HEK293 (cell line): ENCODE measurements at regions not wholly inside any gene's neighbourhood (a gene's known extent, or its start where the extent isn't known, plus 50 kb on each side); places are given as distances from the start of the nearest gene placed in this dataset.

Experiments
- CTCF ChIA-PET: fragments of 350-600 bp; formaldehyde crosslinking; extraction: SDS; loops from one replicate; lab custom pipeline; 2021; ENCODE audit warnings: antibody characterized with exemption; lab: Yijun Ruan, JAX
- POLR2A ChIA-PET: fragments of 300-600 bp; formaldehyde crosslinking; extraction: SDS; loops from one replicate; lab custom pipeline; 2020; ENCODE audit warnings: antibody characterized with exemption, inconsistent platforms; lab: Yijun Ruan, JAX
- H3K27ac ChIP-seq: fragments of 200-500 bp; sonication (Bioruptor generic); 2 replicates; pipeline ENCODE4 v1.5.1; 2014; ENCODE audit warnings: low read depth, low read length, control low read depth, inconsistent platforms; ENCODE audit errors: extremely low read depth
- H3K36me3 ChIP-seq, 2 experiments: fragments of 200-500 bp in 1 of 2; sonication (Bioruptor generic) in 1 of 2; 1 replicate in 1 of 2; 2 replicates in 1 of 2; pipeline ENCODE4 v1.5.1; 2014 to 2017; ENCODE audit warnings: inconsistent platforms in 2 of 2, low read length in 2 of 2; ENCODE audit not compliant: control insufficient read depth in 2 of 2, insufficient read depth in 1 of 2
- H3K4me1 ChIP-seq: fragments of 200-500 bp; sonication (Bioruptor generic); 2 replicates; pipeline ENCODE4 v1.5.1; 2014; ENCODE audit warnings: mild to moderate bottlenecking, low read length, inconsistent platforms; ENCODE audit not compliant: control insufficient read depth, insufficient read depth
- H3K4me3 ChIP-seq: 2 replicates; pipeline ENCODE4 v1.5.1; 2011; ENCODE audit warnings: low read depth, mild to moderate bottlenecking, control low read depth, low read length, moderate library complexity
- H3K9me3 ChIP-seq: fragments of 200-500 bp; sonication (Bioruptor generic); 2 replicates; pipeline ENCODE4 v1.5.1; 2014; ENCODE audit warnings: low read depth, low read length, inconsistent platforms; ENCODE audit not compliant: control insufficient read depth, insufficient read depth
- FEZF1 ChIP-seq: fragments of 450-650 bp; formaldehyde crosslinking; IDR thresholded peaks from 2 replicates; pipeline ENCODE4 v1.5.1; 2016; ENCODE audit warnings: missing biosample characterization, missing genetic modification characterization
- KLF9 ChIP-seq: fragments of 450-650 bp; formaldehyde crosslinking; IDR thresholded peaks from 2 replicates; pipeline ENCODE4 v1.5.1; 2016; ENCODE audit warnings: missing biosample characterization, missing genetic modification characterization, low read depth
- TRIM28 ChIP-seq: IDR thresholded peaks from 2 replicates; pipeline ENCODE4 v1.6.1; 2011; ENCODE audit warnings: low read length, control low read depth, borderline replicate concordance
- ZNF175 ChIP-seq: fragments of 450-650 bp; formaldehyde crosslinking; IDR thresholded peaks from 2 replicates; pipeline ENCODE4 v1.5.1; 2016; ENCODE audit warnings: missing biosample characterization, missing genetic modification characterization
- ZNF311 ChIP-seq: fragments of 450-650 bp; formaldehyde crosslinking; IDR thresholded peaks from 2 replicates; pipeline ENCODE4 v1.5.1; 2017; ENCODE audit warnings: missing biosample characterization, missing genetic modification characterization, borderline replicate concordance
- ZNF37A ChIP-seq: fragments of 450-650 bp; IDR thresholded peaks from 2 replicates; pipeline ENCODE4 v1.5.1; 2018; ENCODE audit warnings: missing biosample characterization, missing genetic modification characterization
- ZNF394 ChIP-seq: fragments of 450-650 bp; formaldehyde crosslinking; IDR thresholded peaks from 2 replicates; pipeline ENCODE4 v1.5.1; 2016; ENCODE audit warnings: missing biosample characterization, missing genetic modification characterization, mild to moderate bottlenecking, moderate library complexity, borderline replicate concordance
- ZSCAN16 ChIP-seq: fragments of 450-650 bp; formaldehyde crosslinking; IDR thresholded peaks from 2 replicates; pipeline ENCODE4 v1.5.1; 2016; ENCODE audit warnings: missing biosample characterization, missing genetic modification characterization
- ZSCAN30 ChIP-seq: fragments of 450-650 bp; IDR thresholded peaks from 2 replicates; pipeline ENCODE4 v1.5.1; 2018; ENCODE audit warnings: missing biosample characterization, mild to moderate bottlenecking, missing genetic modification characterization, moderate library complexity
- TF ChIP-seq, protein P1 (sequence below): fragments of 450-650 bp; formaldehyde crosslinking; IDR thresholded peaks from 2 replicates; pipeline ENCODE4 v1.5.1; 2016; ENCODE audit warnings: missing biosample characterization, missing genetic modification characterization
- TF ChIP-seq, protein P2 (sequence below): fragments of 450-650 bp; formaldehyde crosslinking; conservative IDR thresholded peaks from 2 replicates; pipeline ENCODE4 v1.5.1; 2016; ENCODE audit warnings: low read depth, missing biosample characterization, missing genetic modification characterization
- TF ChIP-seq, protein P3 (sequence below): fragments of 450-650 bp; formaldehyde crosslinking; IDR thresholded peaks from 2 replicates; pipeline ENCODE4 v1.5.1; 2016; ENCODE audit warnings: missing biosample characterization, missing genetic modification characterization

DNA sequence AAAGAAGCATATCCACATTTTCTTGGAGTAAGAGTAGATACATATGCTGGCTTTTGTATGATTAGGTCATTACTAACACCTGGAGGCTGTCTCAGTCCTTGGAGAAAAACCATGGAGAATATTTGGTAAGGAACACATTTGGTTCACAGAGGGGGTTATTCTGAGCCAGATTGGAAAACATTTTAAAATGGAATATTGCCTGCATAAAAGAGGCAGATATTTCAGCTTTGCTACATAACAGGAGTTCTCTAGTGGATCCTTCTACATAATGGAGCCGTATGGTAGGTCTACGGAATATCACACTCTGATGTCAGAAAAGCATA, 415.1 kb downstream of the ADGRL2 start (continued):
- TF ChIP-seq, protein P1, sequence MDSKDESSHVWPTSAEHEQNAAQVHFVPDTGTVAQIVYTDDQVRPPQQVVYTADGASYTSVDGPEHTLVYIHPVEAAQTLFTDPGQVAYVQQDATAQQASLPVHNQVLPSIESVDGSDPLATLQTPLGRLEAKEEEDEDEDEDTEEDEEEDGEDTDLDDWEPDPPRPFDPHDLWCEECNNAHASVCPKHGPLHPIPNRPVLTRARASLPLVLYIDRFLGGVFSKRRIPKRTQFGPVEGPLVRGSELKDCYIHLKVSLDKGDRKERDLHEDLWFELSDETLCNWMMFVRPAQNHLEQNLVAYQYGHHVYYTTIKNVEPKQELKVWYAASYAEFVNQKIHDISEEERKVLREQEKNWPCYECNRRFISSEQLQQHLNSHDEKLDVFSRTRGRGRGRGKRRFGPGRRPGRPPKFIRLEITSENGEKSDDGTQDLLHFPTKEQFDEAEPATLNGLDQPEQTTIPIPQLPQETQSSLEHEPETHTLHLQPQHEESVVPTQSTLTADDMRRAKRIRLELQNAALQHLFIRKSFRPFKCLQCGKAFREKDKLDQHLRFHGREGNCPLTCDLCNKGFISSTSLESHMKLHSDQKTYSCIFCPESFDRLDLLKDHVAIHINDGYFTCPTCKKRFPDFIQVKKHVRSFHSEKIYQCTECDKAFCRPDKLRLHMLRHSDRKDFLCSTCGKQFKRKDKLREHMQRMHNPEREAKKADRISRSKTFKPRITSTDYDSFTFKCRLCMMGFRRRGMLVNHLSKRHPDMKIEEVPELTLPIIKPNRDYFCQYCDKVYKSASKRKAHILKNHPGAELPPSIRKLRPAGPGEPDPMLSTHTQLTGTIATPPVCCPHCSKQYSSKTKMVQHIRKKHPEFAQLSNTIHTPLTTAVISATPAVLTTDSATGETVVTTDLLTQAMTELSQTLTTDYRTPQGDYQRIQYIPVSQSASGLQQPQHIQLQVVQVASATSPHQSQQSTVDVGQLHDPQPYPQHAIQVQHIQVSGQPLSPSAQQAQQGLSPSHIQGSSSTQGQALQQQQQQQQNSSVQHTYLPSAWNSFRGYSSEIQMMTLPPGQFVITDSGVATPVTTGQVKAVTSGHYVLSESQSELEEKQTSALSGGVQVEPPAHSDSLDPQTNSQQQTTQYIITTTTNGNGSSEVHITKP, result no peak
- TF ChIP-seq ZSCAN30 (tag by site-specific recombination), result no peak

GRCh38 chr1:82215056-82215852, 414.5 kb downstream of the ADGRL2 start:
- no peaks in the 10 kb centered on the region for H3K9me3 ChIP-seq
- no peak overlapping the region for H3K4me3 ChIP-seq
- H3K4me1 ChIP-seq, result no peaks in the 10 kb centered on the region
- POLR2A ChIA-PET, result no interaction called here
- no peak overlapping the region for H3K27ac ChIP-seq
- CTCF ChIA-PET, result no interaction called here
- TF ChIP-seq ZNF394 (tag by site-specific recombination) (no peak), TRIM28 (no peak), KLF9 (tag by site-specific recombination) (no peak), FEZF1 (tag by site-specific recombination) (no peak), ZNF311 (tag by site-specific recombination) (no peak), ZNF37A (tag by site-specific recombination) (no peak), ZNF175 (tag by site-specific recombination) (no peak), ZSCAN16 (tag by site-specific recombination) (no peak)
- TF ChIP-seq, protein P2, sequence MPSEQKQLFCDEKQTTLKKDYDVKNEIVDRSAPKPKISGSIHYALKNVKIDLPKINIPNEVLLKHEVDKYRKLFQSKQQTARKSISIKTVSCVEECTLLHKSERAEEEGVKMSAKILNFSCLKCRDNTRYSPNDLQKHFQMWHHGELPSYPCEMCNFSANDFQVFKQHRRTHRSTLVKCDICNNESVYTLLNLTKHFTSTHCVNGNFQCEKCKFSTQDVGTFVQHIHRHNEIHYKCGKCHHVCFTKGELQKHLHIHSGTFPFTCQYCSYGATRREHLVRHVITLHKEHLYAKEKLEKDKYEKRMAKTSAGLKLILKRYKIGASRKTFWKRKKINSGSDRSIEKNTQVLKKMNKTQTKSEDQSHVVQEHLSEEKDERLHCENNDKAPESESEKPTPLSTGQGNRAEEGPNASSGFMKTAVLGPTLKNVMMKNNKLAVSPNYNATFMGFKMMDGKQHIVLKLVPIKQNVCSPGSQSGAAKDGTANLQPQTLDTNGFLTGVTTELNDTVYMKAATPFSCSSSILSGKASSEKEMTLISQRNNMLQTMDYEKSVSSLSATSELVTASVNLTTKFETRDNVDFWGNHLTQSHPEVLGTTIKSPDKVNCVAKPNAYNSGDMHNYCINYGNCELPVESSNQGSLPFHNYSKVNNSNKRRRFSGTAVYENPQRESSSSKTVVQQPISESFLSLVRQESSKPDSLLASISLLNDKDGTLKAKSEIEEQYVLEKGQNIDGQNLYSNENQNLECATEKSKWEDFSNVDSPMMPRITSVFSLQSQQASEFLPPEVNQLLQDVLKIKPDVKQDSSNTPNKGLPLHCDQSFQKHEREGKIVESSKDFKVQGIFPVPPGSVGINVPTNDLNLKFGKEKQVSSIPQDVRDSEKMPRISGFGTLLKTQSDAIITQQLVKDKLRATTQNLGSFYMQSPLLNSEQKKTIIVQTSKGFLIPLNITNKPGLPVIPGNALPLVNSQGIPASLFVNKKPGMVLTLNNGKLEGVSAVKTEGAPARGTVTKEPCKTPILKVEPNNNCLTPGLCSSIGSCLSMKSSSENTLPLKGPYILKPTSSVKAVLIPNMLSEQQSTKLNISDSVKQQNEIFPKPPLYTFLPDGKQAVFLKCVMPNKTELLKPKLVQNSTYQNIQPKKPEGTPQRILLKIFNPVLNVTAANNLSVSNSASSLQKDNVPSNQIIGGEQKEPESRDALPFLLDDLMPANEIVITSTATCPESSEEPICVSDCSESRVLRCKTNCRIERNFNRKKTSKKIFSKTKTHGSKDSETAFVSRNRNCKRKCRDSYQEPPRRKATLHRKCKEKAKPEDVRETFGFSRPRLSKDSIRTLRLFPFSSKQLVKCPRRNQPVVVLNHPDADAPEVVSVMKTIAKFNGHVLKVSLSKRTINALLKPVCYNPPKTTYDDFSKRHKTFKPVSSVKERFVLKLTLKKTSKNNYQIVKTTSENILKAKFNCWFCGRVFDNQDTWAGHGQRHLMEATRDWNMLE, result no peak
- TF ChIP-seq, protein P3, sequence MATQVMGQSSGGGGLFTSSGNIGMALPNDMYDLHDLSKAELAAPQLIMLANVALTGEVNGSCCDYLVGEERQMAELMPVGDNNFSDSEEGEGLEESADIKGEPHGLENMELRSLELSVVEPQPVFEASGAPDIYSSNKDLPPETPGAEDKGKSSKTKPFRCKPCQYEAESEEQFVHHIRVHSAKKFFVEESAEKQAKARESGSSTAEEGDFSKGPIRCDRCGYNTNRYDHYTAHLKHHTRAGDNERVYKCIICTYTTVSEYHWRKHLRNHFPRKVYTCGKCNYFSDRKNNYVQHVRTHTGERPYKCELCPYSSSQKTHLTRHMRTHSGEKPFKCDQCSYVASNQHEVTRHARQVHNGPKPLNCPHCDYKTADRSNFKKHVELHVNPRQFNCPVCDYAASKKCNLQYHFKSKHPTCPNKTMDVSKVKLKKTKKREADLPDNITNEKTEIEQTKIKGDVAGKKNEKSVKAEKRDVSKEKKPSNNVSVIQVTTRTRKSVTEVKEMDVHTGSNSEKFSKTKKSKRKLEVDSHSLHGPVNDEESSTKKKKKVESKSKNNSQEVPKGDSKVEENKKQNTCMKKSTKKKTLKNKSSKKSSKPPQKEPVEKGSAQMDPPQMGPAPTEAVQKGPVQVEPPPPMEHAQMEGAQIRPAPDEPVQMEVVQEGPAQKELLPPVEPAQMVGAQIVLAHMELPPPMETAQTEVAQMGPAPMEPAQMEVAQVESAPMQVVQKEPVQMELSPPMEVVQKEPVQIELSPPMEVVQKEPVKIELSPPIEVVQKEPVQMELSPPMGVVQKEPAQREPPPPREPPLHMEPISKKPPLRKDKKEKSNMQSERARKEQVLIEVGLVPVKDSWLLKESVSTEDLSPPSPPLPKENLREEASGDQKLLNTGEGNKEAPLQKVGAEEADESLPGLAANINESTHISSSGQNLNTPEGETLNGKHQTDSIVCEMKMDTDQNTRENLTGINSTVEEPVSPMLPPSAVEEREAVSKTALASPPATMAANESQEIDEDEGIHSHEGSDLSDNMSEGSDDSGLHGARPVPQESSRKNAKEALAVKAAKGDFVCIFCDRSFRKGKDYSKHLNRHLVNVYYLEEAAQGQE, result no peak
- TF ChIP-seq, all 188 proteins: peak for 0
- H3K36me3 ChIP-seq, result no peaks in the 10 kb centered on the region
